Spinal cord (tissue), 9 donors: ENCODE measurements at regions not wholly inside any gene's neighbourhood (a gene's known extent, or its start where the extent isn't known, plus 50 kb on each side); places are given as distances from the start of the nearest gene placed in this dataset.

ENCODE experiments used
- DNase-seq, 6 donors: peaks; one replicate each; pipeline versions ENCODE4 v3.0.0 to v3.0.0-alpha.2; 2013 to 2015; ENCODE audit warnings: low spot score in 6 of 6, low read depth in 4 of 6
- H3K27ac ChIP-seq: one replicate; pipeline ENCODE4 v1.5.1; 2013; ENCODE audit warnings: low read depth, low read length, control low read depth
- H3K27me3 ChIP-seq: one replicate; pipeline ENCODE4 v1.6.1; 2013; ENCODE audit warnings: low read length; ENCODE audit not compliant: control insufficient read depth, insufficient read depth
- H3K36me3 ChIP-seq: one replicate; pipeline ENCODE4 v1.6.1; 2013; ENCODE audit warnings: low read length; ENCODE audit not compliant: control insufficient read depth, insufficient read depth
- H3K4me1 ChIP-seq: one replicate; pipeline ENCODE4 v1.6.1; 2013; ENCODE audit warnings: low read length; ENCODE audit not compliant: control insufficient read depth, insufficient read depth
- H3K4me3 ChIP-seq: one replicate; pipeline ENCODE4 v1.5.1; 2013; ENCODE audit warnings: low read depth, low read length, control low read depth
- H3K9me3 ChIP-seq: one replicate; pipeline ENCODE4 v1.6.1; 2013; ENCODE audit warnings: low read length; ENCODE audit not compliant: control insufficient read depth, insufficient read depth
- WGBS: methylation state at CpG from one replicate; pipeline ENCODE4 v1.1.5; 2013; ENCODE audit warnings: missing lambda C conversion rate; ENCODE audit not compliant: insufficient coverage; 5-methylcytosine and 5-hydroxymethylcytosine counted together
- donor health status: healthy.

DNA sequence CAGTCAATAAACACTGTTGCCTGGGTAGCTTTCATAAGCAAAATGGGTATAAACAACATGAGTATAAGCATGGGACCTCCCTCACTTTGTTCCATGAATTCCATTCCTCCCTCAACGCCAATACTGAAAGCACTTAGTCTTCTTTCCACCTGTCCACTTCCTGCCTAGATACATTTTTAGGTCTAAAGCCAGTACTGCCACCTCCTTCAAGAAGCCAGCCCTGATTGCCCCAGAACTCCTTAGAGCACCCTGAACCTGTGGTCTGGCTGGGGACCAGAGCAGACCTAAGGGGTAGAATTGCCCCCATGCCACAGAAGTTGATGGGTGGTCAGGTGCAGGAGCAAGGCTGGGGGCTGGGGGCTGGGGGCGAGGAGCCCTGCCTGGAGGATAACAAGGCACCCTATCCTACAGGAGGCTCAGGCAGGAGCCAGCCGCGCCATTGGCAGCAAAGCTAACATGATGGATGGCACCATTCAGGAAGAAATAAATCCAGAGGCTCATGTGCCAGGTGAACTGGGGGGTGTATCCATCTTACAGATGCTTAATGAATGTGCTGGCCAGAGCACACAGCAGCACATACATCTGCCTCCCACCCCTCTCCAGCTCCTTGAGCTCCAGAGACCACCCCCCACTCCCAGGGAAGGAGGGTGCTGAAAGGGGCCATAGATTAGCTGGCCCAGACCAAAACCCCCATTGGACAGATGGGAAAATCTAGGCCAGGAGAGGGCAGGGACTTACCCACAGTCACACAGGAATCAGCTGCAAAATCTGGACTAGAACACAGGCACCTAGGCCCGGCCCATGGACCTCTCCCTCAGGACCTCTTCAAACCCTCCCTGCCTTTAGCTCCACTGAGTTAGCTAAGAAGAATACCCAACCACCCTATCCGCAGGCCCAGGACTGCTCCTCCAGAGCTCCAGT is 113.8 kb upstream of the LINGO1 start:
- DNase-seq: peak in 1 of 6 donors; percentile 31
- Histone ChIP-seq H3K27me3 (no peaks in the 10 kb centered on the region), H3K27ac (no peak overlapping the region), H3K4me3 (no peak overlapping the region), H3K4me1 (peaks cover 44% of the 10 kb centered on the region), H3K9me3 (no peaks in the 10 kb centered on the region), H3K36me3 (peaks cover 10% of the 10 kb centered on the region)
- 64% methylated on average over 6 of the region's 6 CpGs for WGBS

DNA sequence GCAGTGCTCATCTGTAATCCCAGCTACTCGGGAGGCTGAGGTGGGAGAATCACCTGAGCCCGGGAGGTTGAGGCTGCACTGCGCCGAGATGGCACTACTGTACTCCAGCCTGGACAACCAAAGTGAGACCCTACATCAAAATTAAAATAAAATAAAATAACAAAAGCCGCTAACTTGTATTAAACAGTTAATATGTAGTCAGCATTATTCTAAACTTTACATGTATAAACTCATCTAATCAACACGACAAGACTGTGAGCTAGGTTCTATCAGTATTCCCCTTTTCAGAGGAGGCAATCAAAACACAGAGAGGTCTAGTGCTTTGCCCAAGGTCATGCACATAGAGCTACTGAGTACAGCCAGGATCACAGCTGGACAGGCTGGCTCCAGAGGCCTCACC is 111.7 kb upstream of the LINGO1 start:
- no peak for DNase-seq
- no peaks in the 10 kb centered on the region for H3K27me3 ChIP-seq
- WGBS: 100% methylated on average over 1 of the region's 6 CpGs
- H3K4me3 ChIP-seq: no peak overlapping the region
- H3K4me1 ChIP-seq: peaks cover 65% of the 10 kb centered on the region
- H3K27ac ChIP-seq: no peak overlapping the region
- H3K36me3 ChIP-seq: peaks cover 15% of the 10 kb centered on the region
- H3K9me3 ChIP-seq: no peaks in the 10 kb centered on the region

DNA sequence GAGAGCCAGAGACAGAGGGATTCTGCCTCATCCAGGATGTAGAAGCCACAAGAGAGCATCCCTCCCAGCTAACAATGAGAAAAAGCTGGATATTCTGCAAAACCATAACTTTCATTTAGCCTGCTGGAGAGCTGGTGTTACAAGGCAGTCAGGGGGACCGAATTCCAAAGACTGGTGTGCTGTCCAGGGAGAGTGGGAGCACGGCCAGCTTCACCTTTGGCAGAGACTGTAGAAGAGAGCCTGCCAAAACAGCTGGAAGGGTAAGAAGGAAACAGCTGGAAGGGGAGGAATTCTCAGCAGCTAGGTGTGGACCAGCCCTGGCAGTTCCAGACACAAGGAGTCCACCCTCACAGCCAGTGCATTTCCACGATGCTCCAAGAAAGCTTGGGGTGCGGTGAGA is 109.9 kb upstream of the LINGO1 start:
- Histone ChIP-seq H3K36me3 (peaks cover 15% of the 10 kb centered on the region), H3K9me3 (no peaks in the 10 kb centered on the region), H3K27me3 (no peaks in the 10 kb centered on the region), H3K4me1 (peaks cover 74% of the 10 kb centered on the region), H3K27ac (no peak overlapping the region), H3K4me3 (no peak overlapping the region)
- DNase-seq: no peak
- 72% methylated on average over 4 of the region's 4 CpGs for WGBS

DNA sequence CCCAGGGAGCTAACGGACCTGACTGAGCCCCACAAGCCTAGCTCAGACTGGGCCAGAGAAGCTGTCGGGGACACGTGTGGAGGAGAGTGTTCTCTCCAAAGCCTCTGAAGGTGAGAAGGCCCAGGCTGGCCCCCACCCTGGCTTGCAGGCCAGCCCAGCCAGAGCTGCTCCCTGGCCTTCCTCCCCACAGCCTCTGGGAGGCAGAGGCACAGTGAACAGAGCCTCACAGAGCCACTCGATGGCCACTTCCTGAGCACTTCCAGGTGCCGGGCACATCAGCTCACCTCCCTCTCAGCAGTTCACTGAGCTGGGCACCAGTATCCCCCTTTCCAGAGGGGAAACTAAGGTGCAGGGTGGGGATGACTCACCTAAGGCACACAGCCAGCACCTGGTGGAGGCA is 109.4 kb upstream of the LINGO1 start:
- no peak overlapping the region for H3K4me3 ChIP-seq
- DNase-seq: no peak
- WGBS: 91% methylated on average over 5 of the region's 5 CpGs
- no peaks in the 10 kb centered on the region for H3K27me3 ChIP-seq
- no peaks in the 10 kb centered on the region for H3K9me3 ChIP-seq
- H3K4me1 ChIP-seq: peaks cover 71% of the 10 kb centered on the region
- no peak overlapping the region for H3K27ac ChIP-seq
- peaks cover 17% of the 10 kb centered on the region for H3K36me3 ChIP-seq

- peaks cover 63% of the 10 kb centered on the region for H3K4me1 ChIP-seq
- H3K9me3 ChIP-seq: no peaks in the 10 kb centered on the region
- peaks cover 17% of the 10 kb centered on the region for H3K36me3 ChIP-seq
- no peak overlapping the region for H3K4me3 ChIP-seq
- H3K27ac ChIP-seq: no peak overlapping the region
- no peak for DNase-seq
- 93% methylated on average over 3 of the region's 3 CpGs for WGBS
- no peaks in the 10 kb centered on the region for H3K27me3 ChIP-seq
Measured at GRCh38 chr15:77741106-77741505, 108.4 kb upstream of the LINGO1 start.

DNA sequence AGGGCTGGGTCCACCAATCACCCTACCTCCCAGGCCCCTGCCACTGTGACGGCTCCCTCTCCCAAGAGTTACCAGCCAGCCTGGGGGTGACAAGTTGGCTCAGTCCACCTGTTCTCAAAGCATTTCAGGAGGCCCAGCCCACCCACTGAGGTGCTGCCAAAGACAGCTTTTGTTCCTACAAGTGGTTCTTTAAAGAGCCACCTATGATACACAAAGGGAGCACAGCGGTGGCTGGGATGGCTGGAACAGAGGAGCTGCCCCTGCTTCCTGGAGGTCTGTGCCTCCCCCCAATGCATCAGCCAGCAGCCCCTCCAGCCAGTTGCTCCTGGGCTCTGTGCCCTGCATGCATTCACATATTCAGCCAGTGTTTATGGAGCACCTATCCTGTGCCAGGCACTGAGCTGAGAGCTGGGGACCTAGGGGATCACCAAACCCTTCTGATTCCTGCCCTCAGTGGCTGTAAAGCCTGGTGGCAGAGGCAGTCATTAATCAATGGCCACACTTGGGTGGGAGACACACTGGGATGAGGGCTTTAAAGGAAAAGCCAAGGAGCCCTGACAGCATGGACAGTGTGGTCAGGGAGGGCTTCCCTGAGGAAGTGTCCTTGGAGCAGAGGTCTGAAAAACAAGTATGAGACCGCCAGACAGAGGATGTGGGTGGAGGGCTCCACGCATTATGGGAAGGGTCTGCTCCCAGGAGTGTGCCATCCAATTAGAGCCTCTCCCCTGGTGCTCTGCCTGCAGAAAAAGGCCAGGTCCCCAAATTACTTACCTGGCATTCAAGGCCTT is 107.1 kb upstream of the LINGO1 start:
- Histone ChIP-seq H3K9me3 (no peaks in the 10 kb centered on the region), H3K4me1 (peaks cover 63% of the 10 kb centered on the region), H3K27me3 (no peaks in the 10 kb centered on the region), H3K36me3 (peaks cover 20% of the 10 kb centered on the region), H3K4me3 (no peak overlapping the region), H3K27ac (no peak overlapping the region)
- WGBS: 37% methylated on average over 3 of the region's 4 CpGs
- DNase-seq: peak in 2 of 6 donors; percentile 68 to 70

DNA sequence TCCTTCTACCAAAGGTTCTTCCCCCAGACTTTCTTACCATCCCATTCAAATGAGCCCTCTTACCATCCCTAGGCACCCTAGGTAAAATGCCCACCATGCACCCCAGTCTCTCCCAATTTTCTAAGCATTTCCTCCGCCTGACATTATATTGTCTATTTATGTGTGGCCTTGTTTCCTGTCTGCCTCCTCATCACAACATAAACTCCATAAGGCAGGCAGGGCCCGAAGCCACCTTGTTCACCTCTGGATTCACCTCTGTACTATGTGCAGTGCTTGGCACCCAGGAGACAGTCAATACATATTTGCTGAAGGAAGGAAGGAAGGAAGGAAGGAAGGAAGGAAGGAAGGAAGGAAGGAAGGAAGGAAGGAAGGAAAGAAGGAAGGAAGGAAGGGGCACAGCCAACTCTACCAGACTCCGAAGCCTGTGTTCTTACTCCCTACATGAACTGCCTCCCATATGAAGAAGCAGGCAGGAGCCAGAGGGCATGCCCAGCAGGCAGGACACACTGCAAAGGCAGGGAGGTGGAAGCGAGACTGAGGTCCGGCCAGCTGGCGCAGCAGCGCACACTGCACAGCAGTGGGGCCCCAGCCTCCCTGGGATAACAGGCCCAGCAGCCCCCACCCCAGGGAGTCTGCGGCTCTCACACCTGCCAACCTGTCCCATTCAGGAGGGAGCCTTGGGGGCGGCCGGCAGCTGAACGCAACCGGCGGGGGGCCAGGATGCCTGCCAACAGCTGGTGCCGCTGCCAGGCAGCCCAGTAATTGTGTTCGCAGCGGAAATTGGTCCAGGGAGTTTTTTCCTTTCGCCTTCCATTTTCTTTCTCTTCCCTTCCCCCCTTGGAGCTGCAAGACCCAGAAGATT is 106.0 kb upstream of the LINGO1 start:
- 11% methylated on average over 10 of the region's 17 CpGs for WGBS
- Histone ChIP-seq H3K4me1 (peaks cover 59% of the 10 kb centered on the region), H3K27me3 (no peaks in the 10 kb centered on the region), H3K36me3 (peaks cover 28% of the 10 kb centered on the region), H3K4me3 (no peak overlapping the region), H3K27ac (peak overlapping the region; percentile 33), H3K9me3 (no peaks in the 10 kb centered on the region)
- DNase-seq: peak in 3 of 6 donors; percentile 49 to 90 (median 80)

DNA sequence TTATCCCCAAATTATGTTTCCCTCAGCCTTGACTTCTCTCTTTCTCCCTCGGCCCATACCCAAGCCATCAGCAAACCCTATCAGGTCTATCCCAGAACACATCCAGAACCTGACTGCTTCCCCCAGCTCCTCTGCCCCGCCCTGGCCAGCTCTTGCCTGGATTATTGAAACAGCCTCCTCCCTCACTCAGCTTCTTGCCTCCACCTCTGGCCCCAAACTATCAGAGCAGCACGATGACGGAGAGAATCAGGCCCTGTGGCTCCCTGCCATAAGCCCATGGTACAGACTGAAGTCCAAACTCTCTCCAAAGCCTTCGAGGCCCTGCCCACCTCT is 105.3 kb upstream of the LINGO1 start:
- Histone ChIP-seq H3K9me3 (no peaks in the 10 kb centered on the region), H3K4me3 (no peak overlapping the region), H3K4me1 (peaks cover 54% of the 10 kb centered on the region), H3K36me3 (peaks cover 29% of the 10 kb centered on the region), H3K27ac (no peak overlapping the region), H3K27me3 (no peaks in the 10 kb centered on the region)
- DNase-seq: no peak
- WGBS: 68% methylated on average over 5 of the region's 5 CpGs

- H3K36me3 ChIP-seq: peaks cover 28% of the 10 kb centered on the region
- no peak overlapping the region for H3K27ac ChIP-seq
- no peaks in the 10 kb centered on the region for H3K9me3 ChIP-seq
- H3K4me3 ChIP-seq: no peak overlapping the region
- 58% methylated on average over 4 of the region's 4 CpGs for WGBS
- no peak for DNase-seq
- peaks cover 56% of the 10 kb centered on the region for H3K4me1 ChIP-seq
- no peaks in the 10 kb centered on the region for H3K27me3 ChIP-seq
Measured at GRCh38 chr15:77737238-77738037, 104.7 kb upstream of the LINGO1 start.
